ENCODE measurements at regions not wholly inside any gene's neighbourhood (a gene's known extent, or its start where the extent isn't known, plus 50 kb on each side); places are given as distances from the start of the nearest gene placed in this dataset.

- no peak for DNase-seq (ENCODE audit: low read depth)
Measured at GRCh38 chr2:228707846-228708245, 526.4 kb upstream of the SPHKAP start.

GRCh38 chr2:228705318-228705717 lies 523.8 kb upstream of the SPHKAP start:
- DNase-seq (ENCODE audit: low read depth): no peak

GRCh38 chr2:228703152-228703551 lies 521.7 kb upstream of the SPHKAP start:
- no peak for DNase-seq (ENCODE audit: low read depth)

GRCh38 chr2:228701506-228701905 lies 520.0 kb upstream of the SPHKAP start:
- no peak for DNase-seq (ENCODE audit: low read depth)

GRCh38 chr2:228700638-228701037 lies 519.2 kb upstream of the SPHKAP start:
- no peak for DNase-seq (ENCODE audit: low read depth)

- DNase-seq (ENCODE audit: low read depth): no peak
Measured at GRCh38 chr2:228699888-228700287, 518.4 kb upstream of the SPHKAP start.

- DNase-seq (ENCODE audit: low read depth): no peak
Measured at GRCh38 chr2:228699400-228699799, 517.9 kb upstream of the SPHKAP start.

- no peak for DNase-seq (ENCODE audit: low read depth)
Measured at GRCh38 chr2:228698963-228699362, 517.5 kb upstream of the SPHKAP start.

- DNase-seq (ENCODE audit: low read depth): no peak
Measured at GRCh38 chr2:228697456-228697855, 516.0 kb upstream of the SPHKAP start.

GRCh38 chr2:228690681-228691080 lies 509.2 kb upstream of the SPHKAP start:
- no peak for DNase-seq (ENCODE audit: low read depth)

- DNase-seq (ENCODE audit: low read depth): no peak
Measured at GRCh38 chr2:228689053-228689452, 507.6 kb upstream of the SPHKAP start.

- peak; percentile 24 for DNase-seq (ENCODE audit: low read depth)
Measured at GRCh38 chr2:228688007-228688645, 506.6 kb upstream of the SPHKAP start.

GRCh38 chr2:228681979-228682378 lies 500.5 kb upstream of the SPHKAP start:
- DNase-seq (ENCODE audit: low read depth): no peak

GRCh38 chr2:228681426-228681825 lies 499.9 kb upstream of the SPHKAP start:
- DNase-seq (ENCODE audit: low read depth): no peak

GRCh38 chr2:228678110-228678509 lies 496.6 kb upstream of the SPHKAP start:
- no peak for DNase-seq (ENCODE audit: low read depth)

- no peak for DNase-seq (ENCODE audit: low read depth)
Measured at GRCh38 chr2:228675646-228676045, 494.2 kb upstream of the SPHKAP start.

- DNase-seq (ENCODE audit: low read depth): no peak
Measured at GRCh38 chr2:228675091-228675490, 493.6 kb upstream of the SPHKAP start.

- DNase-seq (ENCODE audit: low read depth): no peak
Measured at GRCh38 chr2:228673876-228674554, 492.5 kb upstream of the SPHKAP start.

GRCh38 chr2:228669690-228670089 lies 488.2 kb upstream of the SPHKAP start:
- no peak for DNase-seq (ENCODE audit: low read depth)

GRCh38 chr2:228665232-228665631 lies 483.7 kb upstream of the SPHKAP start:
- no peak for DNase-seq (ENCODE audit: low read depth)

- peak; percentile 46 for DNase-seq (ENCODE audit: low read depth)
Measured at GRCh38 chr2:228658998-228659397, 477.5 kb upstream of the SPHKAP start.

GRCh38 chr2:228657807-228658402 lies 476.4 kb upstream of the SPHKAP start:
- no peak for DNase-seq (ENCODE audit: low read depth)

- DNase-seq (ENCODE audit: low read depth): no peak
Measured at GRCh38 chr2:228655331-228655730, 473.8 kb upstream of the SPHKAP start.

GRCh38 chr2:228654707-228655106 lies 473.2 kb upstream of the SPHKAP start:
- no peak for DNase-seq (ENCODE audit: low read depth)
